CD4-positive, alpha-beta T cell (primary cell): ENCODE measurements at regions not wholly inside any gene's neighbourhood (a gene's known extent, or its start where the extent isn't known, plus 50 kb on each side); places are given as distances from the start of the nearest gene placed in this dataset.

Experiments
- ATAC-seq: fragments of 200-7000 bp; cut with Tn5 transposase; one replicate; pipeline ENCODE4 v1.10.0; 2022; ENCODE audit warnings: mild to moderate bottlenecking; ENCODE audit not compliant: poor library complexity
- CTCF ChIA-PET: fragments of 350-600 bp; sonication (Branson Sonifier 250); formaldehyde crosslinking; loops from one replicate; lab custom pipeline; 2021; ENCODE audit warnings: antibody characterized with exemption, inconsistent platforms; lab: Charles Lee
- POLR2A ChIA-PET: fragments of 350-600 bp; sonication (Branson Sonifier 250); formaldehyde crosslinking; loops from one replicate; lab custom pipeline; 2021; ENCODE audit warnings: antibody characterized with exemption, inconsistent platforms; lab: Charles Lee
- DNase-seq, 14 experiments: peaks; one replicate each; pipeline ENCODE4 v3.0.0-alpha.2; 2013 to 2020; ENCODE audit warnings: mixed read lengths in 2 of 14
- H3K27ac ChIP-seq, 2 donors: one replicate each; pipeline versions ENCODE4 v1.5.1 to v1.7.0; 2013; ENCODE audit warnings: low read length in 2 of 2, low read depth in 1 of 2, mild to moderate bottlenecking in 1 of 2
- H3K27me3 ChIP-seq, 2 experiments: 1 replicate in 1 of 2; 2 replicates in 1 of 2; pipeline versions ENCODE4 v1.6.1 to v1.7.0; 2013; ENCODE audit warnings: low read length in 2 of 2, control low read depth in 1 of 2, mild to moderate bottlenecking in 1 of 2, moderate library complexity in 1 of 2; ENCODE audit not compliant: insufficient read depth in 2 of 2, control insufficient read depth in 1 of 2
- H3K36me3 ChIP-seq: one replicate; pipeline ENCODE4 v1.6.1; 2013; ENCODE audit warnings: low read length, control low read depth; ENCODE audit not compliant: insufficient read depth
- H3K4me1 ChIP-seq: one replicate; pipeline ENCODE4 v1.6.1; 2013; ENCODE audit warnings: low read length, control low read depth; ENCODE audit not compliant: insufficient read depth
- H3K4me3 ChIP-seq: one replicate; pipeline ENCODE4 v1.5.1; 2013; ENCODE audit warnings: mild to moderate bottlenecking, low read length, moderate library complexity
- H3K9me3 ChIP-seq, 2 experiments: 1 replicate in 1 of 2; 2 replicates in 1 of 2; pipeline versions ENCODE4 v1.6.1 to v1.7.0; 2013; ENCODE audit warnings: low read length in 2 of 2, mild to moderate bottlenecking in 2 of 2, control low read depth in 1 of 2, moderate library complexity in 1 of 2; ENCODE audit not compliant: control insufficient read depth in 1 of 2, insufficient read depth in 1 of 2
- H3K27ac Mint-ChIP-seq: one replicate; pipeline ENCODE4 v1.8.0; 2020; ENCODE audit warnings: mixed read lengths
- H3K27me3 Mint-ChIP-seq: one replicate; pipeline ENCODE4 v1.8.0; 2021; ENCODE audit warnings: mixed read lengths
- H3K36me3 Mint-ChIP-seq: one replicate; pipeline ENCODE4 v1.8.0; 2021; ENCODE audit warnings: low read depth, mixed read lengths
- H3K4me1 Mint-ChIP-seq: one replicate; pipeline ENCODE4 v1.8.0; 2021; ENCODE audit warnings: low read depth, mixed read lengths
- H3K4me3 Mint-ChIP-seq: one replicate; pipeline ENCODE4 v1.8.0; 2020; ENCODE audit warnings: mild to moderate bottlenecking, mixed read lengths
- H3K9me3 Mint-ChIP-seq: one replicate; pipeline ENCODE4 v1.8.0; 2020; ENCODE audit warnings: mixed read lengths
- intact Hi-C, 2 experiments: fragments of 100-400 bp; cut with DNase I in 1 of 2; cut with micrococcal nuclease in 1 of 2; formaldehyde crosslinking; loops; one replicate each; pipeline versions ENCODE4 v1.15.1 to v1.9.0; 2023 to 2025; cut with DNase I, micrococcal nuclease
- TF ChIP-seq, protein P1 (sequence below): fragments of 200-600 bp; IDR thresholded peaks from one replicate; pipeline ENCODE4 v1.8.0; 2022; ENCODE audit warnings: antibody characterized with exemption, mild to moderate bottlenecking

DNA sequence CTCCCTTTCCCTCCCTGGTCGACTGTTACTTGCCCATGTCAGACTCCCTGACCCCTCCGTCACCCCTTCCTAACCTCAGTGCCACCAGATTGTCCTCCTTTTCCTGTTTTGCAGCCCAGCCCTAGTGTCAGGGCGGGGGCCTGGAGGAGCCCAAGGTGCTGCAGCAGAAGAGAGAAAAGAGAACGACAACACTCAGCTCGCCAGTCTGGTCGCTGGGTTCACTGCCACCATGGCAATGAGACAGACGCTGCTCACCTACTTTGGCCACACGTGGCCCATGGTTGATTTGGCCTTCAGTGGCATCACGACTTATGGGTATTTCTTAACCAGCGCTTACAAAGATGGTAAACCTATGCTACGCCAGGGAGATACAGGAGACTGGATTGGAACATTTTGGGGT, 108.4 kb upstream of the RMDN2 start:
- TF ChIP-seq, protein P1, sequence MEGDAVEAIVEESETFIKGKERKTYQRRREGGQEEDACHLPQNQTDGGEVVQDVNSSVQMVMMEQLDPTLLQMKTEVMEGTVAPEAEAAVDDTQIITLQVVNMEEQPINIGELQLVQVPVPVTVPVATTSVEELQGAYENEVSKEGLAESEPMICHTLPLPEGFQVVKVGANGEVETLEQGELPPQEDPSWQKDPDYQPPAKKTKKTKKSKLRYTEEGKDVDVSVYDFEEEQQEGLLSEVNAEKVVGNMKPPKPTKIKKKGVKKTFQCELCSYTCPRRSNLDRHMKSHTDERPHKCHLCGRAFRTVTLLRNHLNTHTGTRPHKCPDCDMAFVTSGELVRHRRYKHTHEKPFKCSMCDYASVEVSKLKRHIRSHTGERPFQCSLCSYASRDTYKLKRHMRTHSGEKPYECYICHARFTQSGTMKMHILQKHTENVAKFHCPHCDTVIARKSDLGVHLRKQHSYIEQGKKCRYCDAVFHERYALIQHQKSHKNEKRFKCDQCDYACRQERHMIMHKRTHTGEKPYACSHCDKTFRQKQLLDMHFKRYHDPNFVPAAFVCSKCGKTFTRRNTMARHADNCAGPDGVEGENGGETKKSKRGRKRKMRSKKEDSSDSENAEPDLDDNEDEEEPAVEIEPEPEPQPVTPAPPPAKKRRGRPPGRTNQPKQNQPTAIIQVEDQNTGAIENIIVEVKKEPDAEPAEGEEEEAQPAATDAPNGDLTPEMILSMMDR = no peak
- no peaks in the 10 kb centered on the region for H3K4me1 ChIP-seq
- no peak overlapping the region for H3K27ac ChIP-seq
- no peaks in the 10 kb centered on the region for H3K9me3 ChIP-seq
- DNase-seq = no peak
- no peaks in the 10 kb centered on the region for H3K9me3 Mint-ChIP-seq
- no peak overlapping the region for H3K4me3 ChIP-seq
- ChIA-PET CTCF (no interaction called here), POLR2A (interaction anchor here (0.6 kb wide), 1 partner anchor 411 kb away, joined by 3 read pairs; no protein-coding TSS in a partner anchor)
- no peaks in the 10 kb centered on the region for H3K27me3 ChIP-seq
- no peak overlapping the region for H3K4me3 Mint-ChIP-seq
- intact Hi-C loops = no loop called here
- no peaks in the 10 kb centered on the region for H3K36me3 Mint-ChIP-seq
- no peak for ATAC-seq
- H3K27me3 Mint-ChIP-seq = no peaks in the 10 kb centered on the region
- no peak overlapping the region for H3K27ac Mint-ChIP-seq
- no peaks in the 10 kb centered on the region for H3K4me1 Mint-ChIP-seq
- no peaks in the 10 kb centered on the region for H3K36me3 ChIP-seq

DNA sequence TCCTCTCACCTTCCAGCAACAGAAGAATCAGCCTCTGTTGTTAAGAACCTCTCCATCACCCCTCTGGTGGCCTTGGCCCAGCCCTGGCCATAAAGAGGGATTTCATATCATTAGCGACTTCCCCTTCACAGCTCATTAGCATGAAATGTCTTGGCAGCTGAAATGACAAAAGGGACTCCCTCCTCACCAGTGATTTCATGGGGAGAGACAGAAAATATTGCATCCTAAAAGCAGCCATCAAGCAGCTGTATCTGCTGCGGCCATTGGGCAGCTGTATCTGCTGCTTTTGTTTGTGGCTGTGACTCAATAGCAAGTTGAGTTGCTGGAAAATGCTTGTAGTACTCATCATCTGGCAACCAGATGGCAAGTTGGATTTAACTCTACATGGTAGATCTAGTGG, 105.9 kb upstream of the RMDN2 start:
- TF ChIP-seq, protein P1 = no peak
- ChIA-PET POLR2A (no interaction called here), CTCF (no interaction called here)
- H3K36me3 Mint-ChIP-seq = no peaks in the 10 kb centered on the region
- no peaks in the 10 kb centered on the region for H3K27me3 ChIP-seq
- ATAC-seq (no peak), DNase-seq (no peak)
- H3K4me3 ChIP-seq = no peak overlapping the region
- H3K27me3 Mint-ChIP-seq = no peaks in the 10 kb centered on the region
- H3K27ac ChIP-seq = no peak overlapping the region
- intact Hi-C loops = no loop called here
- peaks cover 5% of the 10 kb centered on the region for H3K4me1 ChIP-seq
- H3K9me3 Mint-ChIP-seq = no peaks in the 10 kb centered on the region
- H3K9me3 ChIP-seq = no peaks in the 10 kb centered on the region
- no peaks in the 10 kb centered on the region for H3K36me3 ChIP-seq
- H3K4me1 Mint-ChIP-seq = peaks cover 4% of the 10 kb centered on the region
- no peak overlapping the region for H3K27ac Mint-ChIP-seq
- no peak overlapping the region for H3K4me3 Mint-ChIP-seq

DNA sequence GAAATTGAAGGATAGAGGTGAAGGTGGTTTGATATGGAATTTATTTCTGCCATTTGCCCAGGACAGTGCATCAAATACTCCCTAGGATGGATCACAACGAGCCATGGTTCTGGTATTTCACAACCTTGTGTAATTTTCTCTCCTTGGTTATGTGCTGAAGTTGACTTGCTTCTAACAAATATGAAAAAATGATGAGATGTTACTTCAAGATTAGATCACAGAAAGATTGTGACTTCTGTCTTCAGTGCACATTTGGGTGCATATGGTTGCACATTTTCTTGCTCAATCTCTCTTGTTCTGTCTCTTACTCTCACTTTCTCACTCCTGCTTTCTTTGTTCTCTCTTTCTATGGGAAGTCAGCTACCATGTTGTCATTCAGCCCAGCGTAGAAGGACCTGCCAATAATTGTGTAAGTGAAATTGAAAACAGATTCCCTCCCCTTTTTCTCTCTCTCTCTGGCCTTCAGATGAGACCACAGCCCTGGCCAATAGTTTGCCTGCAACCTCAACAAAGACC, 104.6 kb upstream of the RMDN2 start:
- H3K27ac Mint-ChIP-seq = no peak overlapping the region
- DNase-seq = no peak
- no peak overlapping the region for H3K4me3 Mint-ChIP-seq
- no peaks in the 10 kb centered on the region for H3K9me3 ChIP-seq
- H3K4me1 ChIP-seq = peaks cover 5% of the 10 kb centered on the region
- no peaks in the 10 kb centered on the region for H3K27me3 Mint-ChIP-seq
- H3K9me3 Mint-ChIP-seq = no peaks in the 10 kb centered on the region
- H3K27ac ChIP-seq = no peak overlapping the region
- TF ChIP-seq, protein P1 = no peak
- POLR2A ChIA-PET = no interaction called here
- H3K4me1 Mint-ChIP-seq = peaks cover 4% of the 10 kb centered on the region
- intact Hi-C loops = loop anchor here in 1 of 2 experiments (10.0 kb wide), 1 partner anchor 106 kb away; no protein-coding TSS in a partner anchor
- no peak overlapping the region for H3K4me3 ChIP-seq
- ATAC-seq = no peak
- CTCF ChIA-PET = no interaction called here
- H3K27me3 ChIP-seq = no peaks in the 10 kb centered on the region
- no peaks in the 10 kb centered on the region for H3K36me3 ChIP-seq
- no peaks in the 10 kb centered on the region for H3K36me3 Mint-ChIP-seq
